CD4-positive, alpha-beta memory T cell (primary cell): ENCODE measurements at regions not wholly inside any gene's neighbourhood (a gene's known extent, or its start where the extent isn't known, plus 50 kb on each side); places are given as distances from the start of the nearest gene placed in this dataset.

Experiments used
- CTCF ChIA-PET: fragments of 350-600 bp; sonication (Branson Sonifier 250); formaldehyde crosslinking; loops from one replicate; lab custom pipeline; 2021; ENCODE audit warnings: inconsistent platforms; ENCODE audit not compliant: partially characterized antibody; lab: Charles Lee
- POLR2A ChIA-PET: fragments of 350-600 bp; sonication (Branson Sonifier 250); formaldehyde crosslinking; loops from one replicate; lab custom pipeline; 2021; ENCODE audit not compliant: partially characterized antibody; lab: Charles Lee
- DNase-seq, 5 donors: peaks; one replicate each; pipeline versions ENCODE4 v3.0.0 to v3.0.0-alpha.2; 2020 to 2022; ENCODE audit warnings: mixed read lengths in 1 of 5
- H3K27ac ChIP-seq: one replicate; pipeline ENCODE4 v1.7.0; 2013; ENCODE audit warnings: low read depth, low read length
- H3K27me3 ChIP-seq: 2 replicates; pipeline ENCODE4 v1.7.0; 2013; ENCODE audit warnings: mild to moderate bottlenecking, low read length, moderate library complexity; ENCODE audit not compliant: insufficient read depth
- H3K36me3 ChIP-seq: 2 replicates; pipeline ENCODE4 v1.7.0; 2013; ENCODE audit warnings: mild to moderate bottlenecking, low read length, moderate library complexity; ENCODE audit not compliant: insufficient read depth
- H3K4me1 ChIP-seq: 2 replicates; pipeline ENCODE4 v1.7.0; 2013; ENCODE audit warnings: mild to moderate bottlenecking, low read length, moderate library complexity; ENCODE audit not compliant: insufficient read depth
- H3K4me3 ChIP-seq, 2 donors: one replicate each; pipeline ENCODE4 v1.7.0; 2013; ENCODE audit warnings: low read length in 2 of 2, mild to moderate bottlenecking in 1 of 2
- H3K9me3 ChIP-seq, 2 donors: one replicate each; pipeline ENCODE4 v1.7.0; 2013; ENCODE audit warnings: low read length in 2 of 2, control low read depth in 1 of 2; ENCODE audit not compliant: control insufficient read depth in 1 of 2
- H3K27ac Mint-ChIP-seq, 7 donors: one replicate each; pipeline ENCODE4 v1.8.0; 2020 to 2021; ENCODE audit warnings: mixed read lengths in 7 of 7, mild to moderate bottlenecking in 6 of 7, inconsistent platforms in 3 of 7, moderate library complexity in 3 of 7
- H3K27me3 Mint-ChIP-seq, 2 donors: one replicate each; pipeline ENCODE4 v1.8.0; 2020 to 2021; ENCODE audit warnings: mixed read lengths in 2 of 2
- H3K36me3 Mint-ChIP-seq, 2 donors: one replicate each; pipeline ENCODE4 v1.8.0; 2020 to 2021; ENCODE audit warnings: mixed read lengths in 2 of 2, inconsistent platforms in 1 of 2, mild to moderate bottlenecking in 1 of 2
- H3K4me1 Mint-ChIP-seq, 4 donors: one replicate each; pipeline ENCODE4 v1.8.0; 2020 to 2021; ENCODE audit warnings: mixed read lengths in 4 of 4, mild to moderate bottlenecking in 1 of 4
- H3K4me3 Mint-ChIP-seq, 8 donors: one replicate each; pipeline ENCODE4 v1.8.0; 2020 to 2021; ENCODE audit warnings: mixed read lengths in 8 of 8, mild to moderate bottlenecking in 7 of 8, moderate library complexity in 6 of 8, inconsistent platforms in 3 of 8
- H3K9me3 Mint-ChIP-seq, 8 donors: one replicate each; pipeline ENCODE4 v1.8.0; 2020 to 2021; ENCODE audit warnings: mixed read lengths in 8 of 8, mild to moderate bottlenecking in 5 of 8, inconsistent platforms in 3 of 8, moderate library complexity in 1 of 8
- intact Hi-C: fragments of 100-400 bp; cut with micrococcal nuclease; formaldehyde crosslinking; loops from one replicate; pipeline ENCODE4 v1.15.1; 2023

GRCh38 chr12:107992029-107992428 lies 137.1 kb upstream of the WSCD2 start:
- Mint-ChIP-seq H3K4me1 (no peaks in the 10 kb centered on the region), H3K4me3 (no peak overlapping the region), H3K27ac (no peak overlapping the region), H3K36me3 (no peaks in the 10 kb centered on the region), H3K9me3 (peaks cover 0 to 9% (median 3%) of the 10 kb centered on the region in 8 donors), H3K27me3 (peaks cover 1 to 13% of the 10 kb centered on the region in 2 donors)
- H3K4me1 ChIP-seq: no peaks in the 10 kb centered on the region
- H3K27ac ChIP-seq: no peak overlapping the region
- H3K36me3 ChIP-seq: no peaks in the 10 kb centered on the region
- H3K27me3 ChIP-seq: no peaks in the 10 kb centered on the region
- DNase-seq: no peak
- no peaks in the 10 kb centered on the region for H3K9me3 ChIP-seq
- ChIA-PET CTCF (interaction anchor here (1.1 to 2.4 kb wide), 8 partner anchors 9 to 520 kb away, joined by 3 to 10 read pairs (median 4); no protein-coding TSS in a partner anchor), POLR2A (no interaction called here)
- intact Hi-C loops: no loop called here
- H3K4me3 ChIP-seq: no peak overlapping the region

- CTCF ChIA-PET: interaction anchor here (1.0 to 2.4 kb wide), 11 partner anchors 8 to 519 kb away, joined by 3 to 10 read pairs (median 4); no protein-coding TSS in a partner anchor
Observed at GRCh38 chr12:107992870-107993451, 136.1 kb upstream of the WSCD2 start.

GRCh38 chr12:107998863-107999262 lies 130.2 kb upstream of the WSCD2 start:
- ChIA-PET POLR2A (no interaction called here), CTCF (no interaction called here)
- intact Hi-C loops: no loop called here
- H3K4me3 Mint-ChIP-seq: no peak overlapping the region
- no peaks in the 10 kb centered on the region for H3K36me3 Mint-ChIP-seq
- Histone ChIP-seq H3K4me1 (no peaks in the 10 kb centered on the region), H3K27me3 (peaks cover 5% of the 10 kb centered on the region), H3K27ac (no peak overlapping the region), H3K9me3 (no peaks in the 10 kb centered on the region), H3K4me3 (no peak overlapping the region), H3K36me3 (no peaks in the 10 kb centered on the region)
- no peak for DNase-seq
- no peaks in the 10 kb centered on the region for H3K4me1 Mint-ChIP-seq
- H3K9me3 Mint-ChIP-seq: peaks cover 2 to 28% (median 15%) of the 10 kb centered on the region in 8 donors
- H3K27me3 Mint-ChIP-seq: peaks cover 7 to 10% of the 10 kb centered on the region in 2 donors
- H3K27ac Mint-ChIP-seq: no peak overlapping the region

More at GRCh38 chr12:107992870-107993451, 136.1 kb upstream of the WSCD2 start:
- peaks cover 1 to 12% of the 10 kb centered on the region in 2 donors for H3K27me3 Mint-ChIP-seq
- no peaks in the 10 kb centered on the region for H3K36me3 ChIP-seq
- H3K36me3 Mint-ChIP-seq: no peaks in the 10 kb centered on the region
- peaks cover 0 to 9% (median 4%) of the 10 kb centered on the region in 8 donors for H3K9me3 Mint-ChIP-seq
- DNase-seq: no peak
- H3K4me1 ChIP-seq: no peaks in the 10 kb centered on the region
- H3K4me1 Mint-ChIP-seq: no peaks in the 10 kb centered on the region
- POLR2A ChIA-PET: no interaction called here
- no peak overlapping the region for H3K4me3 ChIP-seq
- no peak overlapping the region for H3K27ac ChIP-seq
- no peak overlapping the region for H3K27ac Mint-ChIP-seq
- intact Hi-C loops: no loop called here
- no peaks in the 10 kb centered on the region for H3K27me3 ChIP-seq
- H3K9me3 ChIP-seq: no peaks in the 10 kb centered on the region
- H3K4me3 Mint-ChIP-seq: no peak overlapping the region

GRCh38 chr12:108000111-108000510 lies 129.0 kb upstream of the WSCD2 start:
- intact Hi-C loops: no loop called here
- peaks cover 8 to 10% of the 10 kb centered on the region in 2 donors for H3K27me3 Mint-ChIP-seq
- H3K27ac Mint-ChIP-seq: no peak overlapping the region
- H3K4me1 Mint-ChIP-seq: no peaks in the 10 kb centered on the region
- ChIA-PET POLR2A (no interaction called here), CTCF (no interaction called here)
- H3K36me3 Mint-ChIP-seq: no peaks in the 10 kb centered on the region
- Histone ChIP-seq H3K27ac (no peak overlapping the region), H3K27me3 (peaks cover 5% of the 10 kb centered on the region), H3K4me1 (no peaks in the 10 kb centered on the region), H3K9me3 (no peaks in the 10 kb centered on the region), H3K4me3 (no peak overlapping the region), H3K36me3 (no peaks in the 10 kb centered on the region)
- DNase-seq: no peak
- peaks cover 2 to 28% (median 14%) of the 10 kb centered on the region in 8 donors for H3K9me3 Mint-ChIP-seq
- no peak overlapping the region for H3K4me3 Mint-ChIP-seq

- intact Hi-C loops: no loop called here
- peaks cover 5% of the 10 kb centered on the region for H3K27me3 ChIP-seq
- H3K4me1 ChIP-seq: no peaks in the 10 kb centered on the region
- Mint-ChIP-seq H3K4me1 (no peaks in the 10 kb centered on the region), H3K27me3 (peaks cover 8 to 11% of the 10 kb centered on the region in 2 donors), H3K9me3 (peaks cover 2 to 9% (median 5%) of the 10 kb centered on the region in 8 donors), H3K4me3 (no peak overlapping the region), H3K36me3 (no peaks in the 10 kb centered on the region), H3K27ac (no peak overlapping the region)
- no peak overlapping the region for H3K4me3 ChIP-seq
- H3K36me3 ChIP-seq: no peaks in the 10 kb centered on the region
- H3K9me3 ChIP-seq: no peaks in the 10 kb centered on the region
- DNase-seq: no peak
- CTCF ChIA-PET: no interaction called here
- POLR2A ChIA-PET: no interaction called here
- H3K27ac ChIP-seq: no peak overlapping the region
Observed at GRCh38 chr12:108004319-108004718, 124.8 kb upstream of the WSCD2 start.

GRCh38 chr12:108008163-108008905 lies 120.8 kb upstream of the WSCD2 start:
- H3K4me3 Mint-ChIP-seq: no peak overlapping the region
- Histone ChIP-seq H3K27me3 (no peaks in the 10 kb centered on the region), H3K4me3 (no peak overlapping the region), H3K27ac (no peak overlapping the region), H3K36me3 (no peaks in the 10 kb centered on the region), H3K9me3 (no peaks in the 10 kb centered on the region), H3K4me1 (no peaks in the 10 kb centered on the region)
- H3K9me3 Mint-ChIP-seq: no peaks in the 10 kb centered on the region
- peaks cover 4 to 9% of the 10 kb centered on the region in 2 donors for H3K27me3 Mint-ChIP-seq
- ChIA-PET CTCF (no interaction called here), POLR2A (no interaction called here)
- H3K4me1 Mint-ChIP-seq: no peaks in the 10 kb centered on the region
- intact Hi-C loops: no loop called here
- no peak for DNase-seq
- H3K27ac Mint-ChIP-seq: no peak overlapping the region
- H3K36me3 Mint-ChIP-seq: no peaks in the 10 kb centered on the region

- no peak overlapping the region for H3K4me3 Mint-ChIP-seq
- no peak overlapping the region for H3K27ac ChIP-seq
- no peak for DNase-seq
- no peaks in the 10 kb centered on the region for H3K9me3 Mint-ChIP-seq
- ChIA-PET POLR2A (no interaction called here), CTCF (no interaction called here)
- H3K36me3 Mint-ChIP-seq: no peaks in the 10 kb centered on the region
- no peaks in the 10 kb centered on the region for H3K4me1 Mint-ChIP-seq
- H3K4me1 ChIP-seq: no peaks in the 10 kb centered on the region
- intact Hi-C loops: no loop called here
- no peaks in the 10 kb centered on the region for H3K27me3 ChIP-seq
- H3K4me3 ChIP-seq: no peak overlapping the region
- no peaks in the 10 kb centered on the region for H3K9me3 ChIP-seq
- peaks cover 3 to 12% of the 10 kb centered on the region in 2 donors for H3K27me3 Mint-ChIP-seq
- H3K36me3 ChIP-seq: no peaks in the 10 kb centered on the region
- H3K27ac Mint-ChIP-seq: no peak overlapping the region
Observed at GRCh38 chr12:108009442-108010070, 119.5 kb upstream of the WSCD2 start.
